Left lung (tissue), 4 donors: ENCODE measurements at regions not wholly inside any gene's neighbourhood (a gene's known extent, or its start where the extent isn't known, plus 50 kb on each side); places are given as distances from the start of the nearest gene placed in this dataset.

Source experiments
- ATAC-seq: fragments of 200-7000 bp; cut with Tn5 transposase; one replicate; pipeline ENCODE4 v1.9.1; 2020; ENCODE audit warnings: moderate library complexity
- DNase-seq, 4 donors: peaks; one replicate each; pipeline ENCODE4 v3.0.0-alpha.2; 2013 to 2020
- H3K27ac ChIP-seq, 2 donors: fragments of 200-600 bp; sonication (generic) in 1 of 2; one replicate each; pipeline versions ENCODE4 v1.5.0 to v1.8.0; 2020 to 2021
- H3K27me3 ChIP-seq, 2 donors: fragments of 200-600 bp; sonication (generic) in 1 of 2; one replicate each; pipeline versions ENCODE4 v1.5.0 to v1.8.0; 2020 to 2021
- H3K36me3 ChIP-seq, 2 donors: fragments of 200-600 bp; sonication (generic) in 1 of 2; one replicate each; pipeline versions ENCODE4 v1.5.0 to v1.8.0; 2020 to 2021
- H3K4me1 ChIP-seq, 2 donors: fragments of 200-600 bp; one replicate each; pipeline ENCODE4 v1.8.0; 2021
- H3K4me3 ChIP-seq, 2 donors: fragments of 200-600 bp; sonication (generic) in 1 of 2; one replicate each; pipeline versions ENCODE4 v1.5.0 to v1.8.0; 2020 to 2021; ENCODE audit warnings: mild to moderate bottlenecking in 1 of 2
- H3K9me3 ChIP-seq, 2 donors: fragments of 200-600 bp; sonication (generic) in 1 of 2; one replicate each; pipeline versions ENCODE4 v1.5.0 to v1.8.0; 2020 to 2021
- intact Hi-C, 2 donors: fragments of 100-400 bp; cut with DNase I; formaldehyde crosslinking; loops; one replicate each; pipeline versions ENCODE4 v1.11.2 to v1.14.2; 2022
- TF ChIP-seq, protein P1 (sequence below), 2 donors: fragments of 200-600 bp; sonication (generic) in 1 of 2; IDR thresholded peaks; one replicate each; pipeline versions ENCODE4 v1.5.0 to v1.8.0; 2021; ENCODE audit warnings: antibody characterized with exemption in 2 of 2
- donor health status: DM: no; HTN: yes; CAD: no.
- donor health status: DM: no; HTN: no; CAD: no.

DNA sequence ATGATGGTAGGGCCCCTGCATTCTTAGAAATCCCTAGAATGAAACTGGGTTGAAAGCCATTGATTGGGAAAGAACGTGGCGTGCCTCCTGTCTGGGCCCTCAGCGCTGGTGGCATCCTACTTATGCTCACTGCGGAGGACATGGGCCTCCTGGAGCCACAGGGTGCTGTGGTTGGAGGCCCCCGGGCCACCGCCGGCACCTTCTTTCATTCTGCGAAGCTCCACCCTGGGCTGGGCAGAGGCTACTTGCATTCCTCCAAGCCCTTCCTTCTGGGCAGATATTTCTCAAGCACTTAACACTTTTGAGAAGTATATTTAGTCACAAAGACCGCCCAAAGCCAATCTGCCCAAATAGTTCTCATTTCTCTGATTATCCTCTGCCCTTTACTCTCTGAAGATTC, 311.9 kb downstream of the MYCN start:
- TF ChIP-seq, protein P1, sequence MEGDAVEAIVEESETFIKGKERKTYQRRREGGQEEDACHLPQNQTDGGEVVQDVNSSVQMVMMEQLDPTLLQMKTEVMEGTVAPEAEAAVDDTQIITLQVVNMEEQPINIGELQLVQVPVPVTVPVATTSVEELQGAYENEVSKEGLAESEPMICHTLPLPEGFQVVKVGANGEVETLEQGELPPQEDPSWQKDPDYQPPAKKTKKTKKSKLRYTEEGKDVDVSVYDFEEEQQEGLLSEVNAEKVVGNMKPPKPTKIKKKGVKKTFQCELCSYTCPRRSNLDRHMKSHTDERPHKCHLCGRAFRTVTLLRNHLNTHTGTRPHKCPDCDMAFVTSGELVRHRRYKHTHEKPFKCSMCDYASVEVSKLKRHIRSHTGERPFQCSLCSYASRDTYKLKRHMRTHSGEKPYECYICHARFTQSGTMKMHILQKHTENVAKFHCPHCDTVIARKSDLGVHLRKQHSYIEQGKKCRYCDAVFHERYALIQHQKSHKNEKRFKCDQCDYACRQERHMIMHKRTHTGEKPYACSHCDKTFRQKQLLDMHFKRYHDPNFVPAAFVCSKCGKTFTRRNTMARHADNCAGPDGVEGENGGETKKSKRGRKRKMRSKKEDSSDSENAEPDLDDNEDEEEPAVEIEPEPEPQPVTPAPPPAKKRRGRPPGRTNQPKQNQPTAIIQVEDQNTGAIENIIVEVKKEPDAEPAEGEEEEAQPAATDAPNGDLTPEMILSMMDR (IDR thresholded peaks at IDR 0.05): no peak
- Histone ChIP-seq H3K36me3 (no peaks in the 10 kb centered on the region), H3K4me1 (peaks cover 0 to 3% of the 10 kb centered on the region in 2 donors), H3K4me3 (no peak overlapping the region), H3K27ac (no peak overlapping the region), H3K27me3 (peaks cover 0 to 8% of the 10 kb centered on the region in 2 donors), H3K9me3 (no peaks in the 10 kb centered on the region)
- ATAC-seq: peak; percentile 74
- peak in 1 of 4 donors; percentile 35 for DNase-seq
- intact Hi-C loops: no loop called here

DNA sequence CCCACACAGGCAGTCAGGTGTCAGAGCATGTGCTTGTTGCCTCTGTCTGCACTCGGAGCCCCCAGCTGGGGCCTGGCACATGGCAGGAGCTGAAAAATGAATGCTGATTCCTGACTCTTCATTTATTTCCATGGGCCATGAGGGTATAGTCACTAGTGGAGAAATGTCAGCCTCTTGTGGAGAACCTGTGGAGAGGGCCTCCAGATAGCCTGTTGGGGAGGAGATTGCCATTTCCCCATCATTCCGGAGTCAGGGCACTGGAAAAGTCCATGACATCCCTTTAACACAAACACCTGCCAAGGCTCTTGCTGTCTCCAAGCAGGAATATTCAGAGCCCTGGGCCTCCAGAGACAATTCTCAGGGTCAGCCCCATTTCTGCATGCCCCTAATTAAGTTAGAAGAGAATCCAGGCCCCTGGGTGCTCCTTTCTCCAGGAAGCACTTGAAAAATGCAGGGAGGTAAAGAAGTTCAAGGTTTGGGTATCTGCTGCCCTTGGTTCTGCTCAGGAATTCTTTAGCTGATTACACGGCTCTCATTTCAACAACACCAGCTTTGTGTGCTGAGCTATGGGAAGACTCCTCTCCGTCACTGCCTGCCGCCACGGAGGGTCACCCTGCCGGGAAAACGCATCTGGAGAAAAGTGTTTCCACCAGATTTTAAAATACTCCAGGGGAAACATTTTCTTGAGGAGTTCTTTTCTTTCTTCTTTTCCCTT, 311.3 kb downstream of the MYCN start:
- TF ChIP-seq, protein P1 (IDR thresholded peaks at IDR 0.05): no peak
- H3K9me3 ChIP-seq: no peaks in the 10 kb centered on the region
- H3K27me3 ChIP-seq: peaks cover 0 to 8% of the 10 kb centered on the region in 2 donors
- H3K36me3 ChIP-seq: no peaks in the 10 kb centered on the region
- peaks cover 0 to 3% of the 10 kb centered on the region in 2 donors for H3K4me1 ChIP-seq
- DNase-seq (no peak), ATAC-seq (no peak)
- intact Hi-C loops: no loop called here
- H3K27ac ChIP-seq: no peak overlapping the region
- no peak overlapping the region for H3K4me3 ChIP-seq

DNA sequence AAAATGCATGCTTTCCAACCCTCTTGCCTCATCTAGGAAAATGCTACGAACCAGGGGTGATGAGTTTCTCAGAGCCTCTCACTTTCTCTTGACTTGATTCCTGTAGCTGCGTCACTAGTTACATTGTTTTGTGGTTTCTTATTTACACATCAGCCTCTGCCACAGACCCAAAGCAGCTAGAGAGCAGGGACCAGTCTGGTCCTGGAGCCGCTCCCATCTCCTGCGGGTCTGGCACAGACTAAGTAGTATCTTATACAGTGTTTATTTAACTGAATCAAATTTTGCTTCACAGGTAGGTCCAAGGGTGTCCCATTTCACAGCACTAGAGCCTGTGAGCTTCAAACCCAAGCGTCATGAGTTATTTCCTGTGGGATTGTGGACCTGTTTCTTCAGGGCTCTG, 310.5 kb downstream of the MYCN start:
- intact Hi-C loops: no loop called here
- TF ChIP-seq, protein P1 (IDR thresholded peaks at IDR 0.05): no peak
- Histone ChIP-seq H3K27ac (no peak overlapping the region), H3K9me3 (no peaks in the 10 kb centered on the region), H3K36me3 (no peaks in the 10 kb centered on the region), H3K27me3 (peaks cover 0 to 8% of the 10 kb centered on the region in 2 donors), H3K4me3 (no peak overlapping the region), H3K4me1 (peaks cover 0 to 3% of the 10 kb centered on the region in 2 donors)
- DNase-seq (peak in 1 of 4 donors; percentile 43), ATAC-seq (peak; percentile 53)

DNA sequence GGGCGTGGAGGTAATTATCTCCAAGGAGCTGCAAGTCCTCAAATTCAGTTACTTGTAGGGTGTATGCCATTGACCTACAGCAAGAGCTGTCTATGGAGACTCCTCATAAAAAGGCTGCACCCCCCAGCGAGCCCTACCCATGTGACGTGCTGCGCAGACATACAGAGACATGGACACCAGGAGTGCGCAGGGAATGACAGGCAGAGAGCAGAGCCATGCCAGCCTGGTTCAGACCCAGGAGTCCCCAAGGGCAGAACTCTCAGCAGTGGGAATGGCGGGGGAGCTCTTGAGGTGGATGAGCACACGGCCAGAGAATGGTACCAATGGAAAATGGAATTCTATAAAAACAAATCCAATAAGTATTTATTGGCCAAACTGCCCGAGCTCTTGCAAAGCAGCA, 310.1 kb downstream of the MYCN start:
- no peak for ATAC-seq
- intact Hi-C loops: no loop called here
- DNase-seq: no peak

DNA sequence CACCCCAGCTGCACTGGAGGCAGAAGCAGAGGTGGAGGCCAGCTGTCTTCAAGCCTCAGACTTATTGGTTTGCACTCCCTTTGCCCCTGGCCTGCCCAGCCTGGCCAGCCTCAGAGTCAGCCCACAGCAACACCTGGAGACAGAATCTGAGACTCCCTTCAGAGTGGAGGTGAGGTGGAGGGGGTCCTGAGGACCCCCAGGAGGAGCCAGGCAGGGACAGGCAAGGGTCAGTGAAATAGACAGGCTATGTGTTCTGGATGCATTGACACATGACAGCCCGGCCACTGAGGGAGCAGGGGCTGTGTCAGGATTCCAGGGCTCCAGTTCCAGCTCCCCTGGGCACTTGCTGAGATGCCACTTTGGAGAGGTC, 309.7 kb downstream of the MYCN start:
- Histone ChIP-seq H3K36me3 (no peaks in the 10 kb centered on the region), H3K4me3 (no peak overlapping the region), H3K27me3 (peaks cover 0 to 8% of the 10 kb centered on the region in 2 donors), H3K9me3 (no peaks in the 10 kb centered on the region), H3K27ac (no peak overlapping the region), H3K4me1 (peaks cover 0 to 3% of the 10 kb centered on the region in 2 donors)
- intact Hi-C loops: no loop called here
- TF ChIP-seq, protein P1 (IDR thresholded peaks at IDR 0.05): no peak
- no peak for DNase-seq
- ATAC-seq: no peak

More for the DNA sequence above, 310.1 kb downstream of the MYCN start:
- TF ChIP-seq, protein P1 (IDR thresholded peaks at IDR 0.05): no peak
- Histone ChIP-seq H3K36me3 (no peaks in the 10 kb centered on the region), H3K4me3 (no peak overlapping the region), H3K4me1 (peaks cover 0 to 3% of the 10 kb centered on the region in 2 donors), H3K27ac (no peak overlapping the region), H3K27me3 (peaks cover 0 to 8% of the 10 kb centered on the region in 2 donors), H3K9me3 (no peaks in the 10 kb centered on the region)
